Thyroid gland (tissue), 4 donors: ENCODE measurements at regions not wholly inside any gene's neighbourhood (a gene's known extent, or its start where the extent isn't known, plus 50 kb on each side); places are given as distances from the start of the nearest gene placed in this dataset.

ENCODE experiments used
- CTCF ChIP-seq, 6 experiments: fragments of 200-600 bp in 3 of 6; fragments of 450-650 bp in 3 of 6; sonication (generic) in 3 of 6; IDR thresholded peaks; one replicate each; pipeline ENCODE4 v1.5.1; 2016 to 2019; ENCODE audit warnings: antibody characterized with exemption in 6 of 6, mild to moderate bottlenecking in 2 of 6, inconsistent platforms in 1 of 6, moderate library complexity in 1 of 6
- POLR2A ChIP-seq, 2 donors: fragments of 450-650 bp; IDR thresholded peaks; one replicate each; pipeline ENCODE4 v1.6.1; 2017; ENCODE audit warnings: antibody characterized with exemption in 2 of 2, mild to moderate bottlenecking in 2 of 2, moderate library complexity in 1 of 2

GRCh38 chr21:15604413-15604812 is 125.4 kb upstream of the USP25 start:
- TF ChIP-seq POLR2A (IDR thresholded peaks at IDR 0.05), result no peak
- TF ChIP-seq CTCF (IDR thresholded peaks at IDR 0.05), result no peak
